A673 (cell line): ENCODE measurements at regions not wholly inside any gene's neighbourhood (a gene's known extent, or its start where the extent isn't known, plus 50 kb on each side); places are given as distances from the start of the nearest gene placed in this dataset.

Experiments
- BruUV-seq: library from RNA; stranded (reverse); fragments of 400-500 nt; replicated peaks from 2 replicates; lab custom pipeline; 2021; lab: Mats Ljungman, UMichigan
- CTCF ChIA-PET: fragments of 300-600 bp; sonication (Branson Sonifier 250); formaldehyde crosslinking; loops from one replicate; lab custom pipeline; 2022; ENCODE audit warnings: antibody characterized with exemption; lab: Charles Lee
- POLR2A ChIA-PET: fragments of 300-600 bp; sonication (Branson Sonifier 250); formaldehyde crosslinking; loops from one replicate; lab custom pipeline; 2022; ENCODE audit warnings: antibody characterized with exemption; ENCODE audit not compliant: low non-redundant PET; lab: Charles Lee
- DNase-seq: peaks from one replicate; pipeline ENCODE4 v3.0.0-alpha.2; 2015; ENCODE audit warnings: low spot score
- H3K27ac ChIP-seq: fragments of 200-600 bp; sonication (generic); 2 replicates; pipeline ENCODE4 v1.5.1; 2016; ENCODE audit warnings: mixed run types, low read depth, mild to moderate bottlenecking, mixed read lengths, antibody characterized with exemption, low read length; ENCODE audit not compliant: poor library complexity, severe bottlenecking
- H3K27me3 ChIP-seq: fragments of 200-600 bp; sonication (generic); replicated peaks from 2 replicates; pipeline ENCODE4 v1.6.1; 2017; ENCODE audit warnings: mixed run types, low read depth, mild to moderate bottlenecking, mixed read lengths, antibody characterized with exemption, low read length; ENCODE audit not compliant: insufficient read depth, poor library complexity
- H3K36me3 ChIP-seq: fragments of 200-600 bp; sonication (generic); 2 replicates; pipeline ENCODE4 v1.6.1; 2016; ENCODE audit warnings: mixed run types, mild to moderate bottlenecking, mixed read lengths, antibody characterized with exemption, low read length; ENCODE audit not compliant: insufficient read depth, poor library complexity, severe bottlenecking
- H3K4me1 ChIP-seq: fragments of 200-600 bp; sonication (generic); 2 replicates; pipeline ENCODE4 v1.6.1; 2017; ENCODE audit warnings: mixed run types, mild to moderate bottlenecking, mixed read lengths, antibody characterized with exemption, low read length; ENCODE audit not compliant: insufficient read depth, poor library complexity, severe bottlenecking
- H3K4me3 ChIP-seq: fragments of 200-600 bp; sonication (generic); 2 replicates; pipeline ENCODE4 v1.5.1; 2016; ENCODE audit warnings: low read depth, mixed run types, mild to moderate bottlenecking, mixed read lengths, low read length; ENCODE audit not compliant: poor library complexity, severe bottlenecking
- H3K9me3 ChIP-seq: fragments of 200-600 bp; sonication (generic); 2 replicates; pipeline ENCODE4 v1.6.1; 2016; ENCODE audit warnings: mixed run types, low read depth, mild to moderate bottlenecking, mixed read lengths, antibody characterized with exemption, low read length; ENCODE audit not compliant: poor library complexity, severe bottlenecking
- EZH2 ChIP-seq: fragments of 200-600 bp; sonication (generic); IDR thresholded peaks from 2 replicates; pipeline ENCODE4 v1.6.1; 2017; ENCODE audit warnings: borderline replicate concordance, low read depth, mild to moderate bottlenecking, mixed read lengths, antibody characterized with exemption, low read length; ENCODE audit not compliant: poor library complexity, severe bottlenecking
- intact Hi-C: fragments of 100-400 bp; cut with micrococcal nuclease; formaldehyde crosslinking; loops from one replicate; pipeline ENCODE4 v1.10.0; 2022; ENCODE audit not compliant: unreplicated experiment
- TF ChIP-seq, protein P1 (sequence below): fragments of 300-800, 200-600 bp; sonication (generic); conservative IDR thresholded peaks from 2 replicates; pipeline ENCODE4 v1.5.1; 2017; ENCODE audit warnings: low read depth, mild to moderate bottlenecking, antibody characterized with exemption, low read length, moderate library complexity, mixed read lengths

DNA sequence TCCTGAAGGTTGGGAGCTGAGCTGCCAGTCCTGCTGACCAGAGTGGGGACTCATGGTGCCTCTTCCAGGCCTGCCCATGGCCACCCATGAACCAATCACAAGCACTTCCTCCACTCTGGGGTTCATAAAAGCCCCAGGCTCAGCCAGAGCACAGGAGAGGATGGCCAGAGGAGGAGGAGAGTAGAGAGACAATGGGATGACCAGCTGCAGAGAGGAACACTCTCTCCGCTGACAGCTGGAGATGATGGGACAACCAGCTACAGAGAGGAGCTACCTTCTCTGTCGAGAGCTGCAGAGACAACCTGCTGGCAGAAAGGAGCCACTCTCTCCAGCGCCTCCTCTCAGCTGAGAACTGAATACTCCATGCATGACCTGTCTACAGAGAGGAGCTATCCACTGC is 886.1 kb downstream of the BCL11B start:
- no TSS peak for BruUV-seq
- Histone ChIP-seq H3K9me3 (no peaks in the 10 kb centered on the region), H3K4me3 (no peak overlapping the region), H3K27me3 (no peaks in the 10 kb centered on the region), H3K36me3 (no peaks in the 10 kb centered on the region), H3K4me1 (no peaks in the 10 kb centered on the region), H3K27ac (no peak overlapping the region)
- POLR2A ChIA-PET: no interaction called here
- intact Hi-C loops: no loop called here
- CTCF ChIA-PET: no interaction called here
- DNase-seq: no peak
- TF ChIP-seq, protein P1, sequence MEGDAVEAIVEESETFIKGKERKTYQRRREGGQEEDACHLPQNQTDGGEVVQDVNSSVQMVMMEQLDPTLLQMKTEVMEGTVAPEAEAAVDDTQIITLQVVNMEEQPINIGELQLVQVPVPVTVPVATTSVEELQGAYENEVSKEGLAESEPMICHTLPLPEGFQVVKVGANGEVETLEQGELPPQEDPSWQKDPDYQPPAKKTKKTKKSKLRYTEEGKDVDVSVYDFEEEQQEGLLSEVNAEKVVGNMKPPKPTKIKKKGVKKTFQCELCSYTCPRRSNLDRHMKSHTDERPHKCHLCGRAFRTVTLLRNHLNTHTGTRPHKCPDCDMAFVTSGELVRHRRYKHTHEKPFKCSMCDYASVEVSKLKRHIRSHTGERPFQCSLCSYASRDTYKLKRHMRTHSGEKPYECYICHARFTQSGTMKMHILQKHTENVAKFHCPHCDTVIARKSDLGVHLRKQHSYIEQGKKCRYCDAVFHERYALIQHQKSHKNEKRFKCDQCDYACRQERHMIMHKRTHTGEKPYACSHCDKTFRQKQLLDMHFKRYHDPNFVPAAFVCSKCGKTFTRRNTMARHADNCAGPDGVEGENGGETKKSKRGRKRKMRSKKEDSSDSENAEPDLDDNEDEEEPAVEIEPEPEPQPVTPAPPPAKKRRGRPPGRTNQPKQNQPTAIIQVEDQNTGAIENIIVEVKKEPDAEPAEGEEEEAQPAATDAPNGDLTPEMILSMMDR: no peak
- TF ChIP-seq EZH2: no peak

- H3K4me1 ChIP-seq: no peaks in the 10 kb centered on the region
- no peak overlapping the region for H3K27ac ChIP-seq
- H3K9me3 ChIP-seq: no peaks in the 10 kb centered on the region
- intact Hi-C loops: no loop called here
- H3K27me3 ChIP-seq: no peaks in the 10 kb centered on the region
- H3K36me3 ChIP-seq: no peaks in the 10 kb centered on the region
- no peak for DNase-seq
- POLR2A ChIA-PET: no interaction called here
- H3K4me3 ChIP-seq: no peak overlapping the region
- CTCF ChIA-PET: no interaction called here
- TF ChIP-seq EZH2: no peak
- TF ChIP-seq, protein P1: no peak
- no TSS peak for BruUV-seq
Observed at GRCh38 chr14:98391061-98391460, 880.9 kb downstream of the BCL11B start.

- intact Hi-C loops: no loop called here
Observed at GRCh38 chr14:98393527-98393926, 878.5 kb downstream of the BCL11B start.

More at GRCh38 chr14:98393527-98393926, 878.5 kb downstream of the BCL11B start:
- no peaks in the 10 kb centered on the region for H3K9me3 ChIP-seq
- BruUV-seq: no TSS peak
- no peak for DNase-seq
- CTCF ChIA-PET: no interaction called here
- no peak overlapping the region for H3K4me3 ChIP-seq
- no peak overlapping the region for H3K27ac ChIP-seq
- no peaks in the 10 kb centered on the region for H3K27me3 ChIP-seq
- H3K4me1 ChIP-seq: no peaks in the 10 kb centered on the region
- POLR2A ChIA-PET: no interaction called here
- TF ChIP-seq, protein P1: no peak
- no peak for TF ChIP-seq EZH2
- H3K36me3 ChIP-seq: no peaks in the 10 kb centered on the region
